GM23338 (cell line): ENCODE measurements at regions not wholly inside any gene's neighbourhood (a gene's known extent, or its start where the extent isn't known, plus 50 kb on each side); places are given as distances from the start of the nearest gene placed in this dataset.

Experiments used
- ATAC-seq: fragments of 200-7000 bp; cut with Tn5 transposase; 3 replicates; pipeline ENCODE4 v1.9.1; 2020
- DNase-seq: peaks from one replicate; pipeline ENCODE4 v3.0.0-alpha.2; 2015; ENCODE audit warnings: low spot score
- H2AFZ ChIP-seq: fragments of 200-600 bp; sonication (generic); 2 replicates; pipeline ENCODE4 v1.8.0; 2016; ENCODE audit warnings: antibody characterized with exemption, mild to moderate bottlenecking, moderate library complexity
- H3F3A ChIP-seq: fragments of 200-600 bp; sonication (generic); replicated peaks from 2 replicates; pipeline ENCODE4 v1.8.0; 2017; ENCODE audit warnings: antibody characterized with exemption, mixed run types, low read depth
- H3K27ac ChIP-seq: fragments of 200-600 bp; sonication (generic); 2 replicates; pipeline ENCODE4 v1.6.1; 2016; ENCODE audit warnings: low read depth
- H3K27me3 ChIP-seq: fragments of 200-600 bp; sonication (generic); 2 replicates; pipeline ENCODE4 v1.8.0; 2016; ENCODE audit warnings: mild to moderate bottlenecking, mixed run types, moderate library complexity; ENCODE audit not compliant: insufficient read depth
- H3K36me3 ChIP-seq: fragments of 200-600 bp; sonication (generic); 2 replicates; pipeline ENCODE4 v1.8.0; 2016; ENCODE audit warnings: mild to moderate bottlenecking; ENCODE audit not compliant: insufficient read depth
- H3K4me1 ChIP-seq: fragments of 200-600 bp; sonication (generic); 2 replicates; pipeline ENCODE4 v1.8.0; 2016; ENCODE audit warnings: mild to moderate bottlenecking, moderate library complexity; ENCODE audit not compliant: insufficient read depth
- H3K4me2 ChIP-seq: fragments of 200-600 bp; sonication (generic); 2 replicates; pipeline ENCODE4 v1.7.1; 2017; ENCODE audit warnings: mixed run types
- H3K4me3 ChIP-seq: fragments of 200-600 bp; sonication (generic); 2 replicates; pipeline ENCODE4 v1.6.1; 2016; ENCODE audit warnings: mixed run types
- H3K79me2 ChIP-seq: fragments of 200-600 bp; sonication (generic); replicated peaks from 2 replicates; pipeline ENCODE4 v1.8.0; 2017; ENCODE audit warnings: mild to moderate bottlenecking; ENCODE audit not compliant: insufficient read depth
- H3K9me2 ChIP-seq: fragments of 200-600 bp; sonication (generic); 2 replicates; pipeline ENCODE4 v1.8.0; 2017; ENCODE audit not compliant: insufficient read depth
- H4K20me1 ChIP-seq: fragments of 200-600 bp; sonication (generic); replicated peaks from 2 replicates; pipeline ENCODE4 v1.8.0; 2017; ENCODE audit warnings: mild to moderate bottlenecking; ENCODE audit not compliant: insufficient read depth
- H3K27ac Mint-ChIP-seq: 2 replicates; pipeline ENCODE4 v1.8.0; 2020; ENCODE audit warnings: inconsistent platforms, mild to moderate bottlenecking, moderate library complexity, mixed read lengths
- H3K27me3 Mint-ChIP-seq: 3 replicates; pipeline ENCODE4 v1.8.0; 2022; ENCODE audit warnings: low read depth, mild to moderate bottlenecking, moderate library complexity, mixed read lengths, inconsistent platforms; ENCODE audit not compliant: insufficient read depth, poor library complexity
- H3K36me3 Mint-ChIP-seq: 3 replicates; pipeline ENCODE4 v1.8.0; 2021; ENCODE audit warnings: low read depth, mild to moderate bottlenecking, inconsistent platforms, moderate library complexity, mixed read lengths
- H3K4me1 Mint-ChIP-seq: 3 replicates; pipeline ENCODE4 v1.8.0; 2020; ENCODE audit warnings: mild to moderate bottlenecking, inconsistent platforms, mixed read lengths
- H3K4me3 Mint-ChIP-seq: 3 replicates; pipeline ENCODE4 v1.8.0; 2021; ENCODE audit warnings: moderate library complexity, mild to moderate bottlenecking, inconsistent platforms, mixed read lengths
- H3K9me3 Mint-ChIP-seq: 3 replicates; pipeline ENCODE4 v1.8.0; 2020; ENCODE audit warnings: moderate library complexity, mild to moderate bottlenecking, inconsistent platforms, mixed read lengths
- EZH2 ChIP-seq: fragments of 200-600 bp; sonication (generic); IDR thresholded peaks from one replicate; pipeline ENCODE4 v1.8.0; 2017; ENCODE audit warnings: antibody characterized with exemption, mild to moderate bottlenecking, low read depth; ENCODE audit not compliant: unreplicated experiment
- EZH2phosphoT487 ChIP-seq: fragments of 200-600 bp; sonication (generic); IDR thresholded peaks from one replicate; pipeline ENCODE4 v1.8.1; 2018; ENCODE audit warnings: antibody characterized with exemption; ENCODE audit not compliant: unreplicated experiment
- NANOG ChIP-seq: IDR thresholded peaks from 2 replicates; pipeline ENCODE4 v1.6.1; 2016; ENCODE audit warnings: antibody characterized with exemption, borderline replicate concordance
- ZNF114 ChIP-seq: fragments of 250-450 bp; sonication (Bioruptor Pico); IDR thresholded peaks from 2 replicates; pipeline ENCODE4 v1.5.0; 2020; ENCODE audit warnings: mild to moderate bottlenecking, moderate library complexity
- ZNF462 ChIP-seq: fragments of 250-450 bp; sonication (Bioruptor Pico); IDR thresholded peaks from 2 replicates; pipeline ENCODE4 v1.5.0; 2020; ENCODE audit warnings: mild to moderate bottlenecking, moderate library complexity
- TF ChIP-seq, protein P1 (sequence below): IDR thresholded peaks from 2 replicates; pipeline ENCODE4 v1.6.1; 2016; ENCODE audit warnings: antibody characterized with exemption

DNA sequence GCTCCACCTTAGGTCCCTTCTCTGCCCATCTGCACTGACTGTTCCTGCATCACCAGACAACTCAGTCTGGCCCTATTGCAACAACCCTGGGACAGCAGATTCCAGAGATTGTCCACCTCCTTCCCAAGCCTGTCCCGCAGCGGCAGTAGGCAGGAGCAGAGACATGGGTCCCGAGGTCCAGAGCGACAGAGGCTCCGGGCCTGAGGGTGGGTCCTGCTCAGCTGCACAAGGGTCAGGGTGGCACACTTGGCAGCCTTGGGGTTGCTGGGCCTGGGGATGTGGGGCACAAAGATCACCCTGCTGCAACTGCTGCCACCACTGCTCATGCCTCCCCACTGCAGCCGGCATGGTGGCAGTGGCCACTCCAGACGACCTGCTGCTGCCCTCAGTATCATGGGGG, 674.5 kb downstream of the SH3BGRL start:
- Mint-ChIP-seq H3K9me3 (peaks cover 37% of the 10 kb centered on the region), H3K27ac (no peak overlapping the region), H3K4me3 (no peak overlapping the region), H3K27me3 (no peaks in the 10 kb centered on the region), H3K36me3 (no peaks in the 10 kb centered on the region), H3K4me1 (no peaks in the 10 kb centered on the region)
- Histone ChIP-seq H3K36me3 (no peaks in the 10 kb centered on the region), H3K4me1 (no peaks in the 10 kb centered on the region), H4K20me1 (no peaks in the 10 kb centered on the region), H3F3A (no peaks in the 10 kb centered on the region), H3K27me3 (no peaks in the 10 kb centered on the region), H3K27ac (no peak overlapping the region), H2AFZ (no peak overlapping the region), H3K9me2 (no peaks in the 10 kb centered on the region), H3K4me2 (no peak overlapping the region), H3K79me2 (no peaks in the 10 kb centered on the region), H3K4me3 (no peak overlapping the region)
- TF ChIP-seq, protein P1, sequence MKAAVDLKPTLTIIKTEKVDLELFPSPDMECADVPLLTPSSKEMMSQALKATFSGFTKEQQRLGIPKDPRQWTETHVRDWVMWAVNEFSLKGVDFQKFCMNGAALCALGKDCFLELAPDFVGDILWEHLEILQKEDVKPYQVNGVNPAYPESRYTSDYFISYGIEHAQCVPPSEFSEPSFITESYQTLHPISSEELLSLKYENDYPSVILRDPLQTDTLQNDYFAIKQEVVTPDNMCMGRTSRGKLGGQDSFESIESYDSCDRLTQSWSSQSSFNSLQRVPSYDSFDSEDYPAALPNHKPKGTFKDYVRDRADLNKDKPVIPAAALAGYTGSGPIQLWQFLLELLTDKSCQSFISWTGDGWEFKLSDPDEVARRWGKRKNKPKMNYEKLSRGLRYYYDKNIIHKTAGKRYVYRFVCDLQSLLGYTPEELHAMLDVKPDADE: no peak
- no peak for TF ChIP-seq NANOG
- no peak for TF ChIP-seq ZNF462
- TF ChIP-seq EZH2: no peak
- TF ChIP-seq ZNF114 (CRISPR knock-in tag): no peak
- TF ChIP-seq EZH2phosphoT487: no peak
- DNase-seq: no peak
- no peak for ATAC-seq

- Mint-ChIP-seq H3K36me3 (no peaks in the 10 kb centered on the region; the same call in 2 of the 3 replicates), H3K4me1 (no peaks in the 10 kb centered on the region), H3K27ac (no peak overlapping the region), H3K4me3 (no peak overlapping the region), H3K27me3 (no peaks in the 10 kb centered on the region), H3K9me3 (peaks cover 5% of the 10 kb centered on the region)
- DNase-seq: no peak
- Histone ChIP-seq H3F3A (no peaks in the 10 kb centered on the region), H3K4me1 (no peaks in the 10 kb centered on the region), H3K27me3 (no peaks in the 10 kb centered on the region), H4K20me1 (no peaks in the 10 kb centered on the region), H3K4me3 (no peak overlapping the region), H3K36me3 (no peaks in the 10 kb centered on the region), H3K9me2 (no peaks in the 10 kb centered on the region), H2AFZ (no peak overlapping the region), H3K79me2 (no peaks in the 10 kb centered on the region), H3K4me2 (no peak overlapping the region), H3K27ac (no peak overlapping the region)
- ATAC-seq: no peak
- TF ChIP-seq, protein P1: no peak
Observed at GRCh38 chrX:81890521-81890920, 688.6 kb downstream of the SH3BGRL start.
